Parathyroid adenoma (tissue), 2 donors: ENCODE measurements at regions not wholly inside any gene's neighbourhood (a gene's known extent, or its start where the extent isn't known, plus 50 kb on each side); places are given as distances from the start of the nearest gene placed in this dataset.

ENCODE experiments used
- H2AFZ ChIP-seq: fragments of 300-600 bp; sonication (generic); one replicate; pipeline ENCODE4 v1.7.0; 2017; ENCODE audit warnings: antibody characterized with exemption, mild to moderate bottlenecking
- H3K27ac ChIP-seq: fragments of 300-600 bp; sonication (generic); one replicate; pipeline ENCODE4 v1.7.0; 2017
- H3K27me3 ChIP-seq: fragments of 300-600 bp; sonication (generic); one replicate; pipeline ENCODE4 v1.7.0; 2017; ENCODE audit warnings: low read length; ENCODE audit not compliant: control insufficient read depth, insufficient read depth
- H3K36me3 ChIP-seq: fragments of 300-600 bp; sonication (generic); one replicate; pipeline ENCODE4 v1.7.0; 2017; ENCODE audit warnings: low read length; ENCODE audit not compliant: control insufficient read depth, insufficient read depth
- H3K4me1 ChIP-seq: fragments of 300-600 bp; sonication (generic); one replicate; pipeline ENCODE4 v1.7.0; 2017; ENCODE audit warnings: control low read depth
- H3K4me2 ChIP-seq: fragments of 300-600 bp; sonication (generic); one replicate; pipeline ENCODE4 v1.7.0; 2017; ENCODE audit warnings: low read length
- H3K4me3 ChIP-seq: fragments of 300-600 bp; sonication (generic); one replicate; pipeline ENCODE4 v1.7.0; 2017; ENCODE audit warnings: low read depth, low read length
- H3K79me2 ChIP-seq: fragments of 300-600 bp; sonication (generic); one replicate; pipeline ENCODE4 v1.7.0; 2017; ENCODE audit warnings: control low read depth
- H3K9ac ChIP-seq: fragments of 300-600 bp; sonication (generic); one replicate; pipeline ENCODE4 v1.7.0; 2017; ENCODE audit warnings: mild to moderate bottlenecking
- H3K9me3 ChIP-seq: fragments of 300-600 bp; sonication (generic); one replicate; pipeline ENCODE4 v1.7.0; 2017; ENCODE audit warnings: low read length; ENCODE audit not compliant: control insufficient read depth
- CTCF ChIP-seq: fragments of 300-600 bp; sonication (generic); IDR thresholded peaks from one replicate; pipeline ENCODE4 v1.7.0; 2017; ENCODE audit warnings: antibody characterized with exemption, mild to moderate bottlenecking
- donor health status: primary hyperparathyroidism.

- H3K36me3 ChIP-seq, result no peaks in the 10 kb centered on the region
- no peaks in the 10 kb centered on the region for H3K79me2 ChIP-seq
- no peaks in the 10 kb centered on the region for H3K4me1 ChIP-seq
- no peak overlapping the region for H3K4me3 ChIP-seq
- TF ChIP-seq CTCF, result no peak
- H3K9me3 ChIP-seq, result no peaks in the 10 kb centered on the region
- no peak overlapping the region for H2AFZ ChIP-seq
- no peaks in the 10 kb centered on the region for H3K27me3 ChIP-seq
- H3K4me2 ChIP-seq, result no peak overlapping the region
- H3K9ac ChIP-seq, result no peak overlapping the region
- no peak overlapping the region for H3K27ac ChIP-seq
These were observed 344.7 kb upstream of the NETO1 start for GRCh38 chr18:73212442-73212841.

GRCh38 chr18:73201940-73202339, 334.2 kb upstream of the NETO1 start:
- no peak overlapping the region for H3K9ac ChIP-seq
- no peak overlapping the region for H3K27ac ChIP-seq
- H3K4me2 ChIP-seq, result no peak overlapping the region
- H3K36me3 ChIP-seq, result no peaks in the 10 kb centered on the region
- TF ChIP-seq CTCF, result no peak
- H3K27me3 ChIP-seq, result no peaks in the 10 kb centered on the region
- H3K79me2 ChIP-seq, result no peaks in the 10 kb centered on the region
- no peaks in the 10 kb centered on the region for H3K4me1 ChIP-seq
- H3K9me3 ChIP-seq, result no peaks in the 10 kb centered on the region
- H2AFZ ChIP-seq, result no peak overlapping the region
- no peak overlapping the region for H3K4me3 ChIP-seq

GRCh38 chr18:73199151-73199550, 331.4 kb upstream of the NETO1 start:
- H3K9me3 ChIP-seq, result no peaks in the 10 kb centered on the region
- no peak overlapping the region for H3K27ac ChIP-seq
- no peaks in the 10 kb centered on the region for H3K79me2 ChIP-seq
- TF ChIP-seq CTCF, result no peak
- H3K36me3 ChIP-seq, result no peaks in the 10 kb centered on the region
- H3K4me2 ChIP-seq, result no peak overlapping the region
- H3K4me1 ChIP-seq, result no peaks in the 10 kb centered on the region
- no peaks in the 10 kb centered on the region for H3K27me3 ChIP-seq
- no peak overlapping the region for H3K4me3 ChIP-seq
- H3K9ac ChIP-seq, result no peak overlapping the region
- no peak overlapping the region for H2AFZ ChIP-seq

- H3K79me2 ChIP-seq, result no peaks in the 10 kb centered on the region
- H3K9ac ChIP-seq, result no peak overlapping the region
- no peaks in the 10 kb centered on the region for H3K9me3 ChIP-seq
- no peak for TF ChIP-seq CTCF
- no peak overlapping the region for H3K27ac ChIP-seq
- H3K4me1 ChIP-seq, result no peaks in the 10 kb centered on the region
- no peaks in the 10 kb centered on the region for H3K36me3 ChIP-seq
- no peak overlapping the region for H2AFZ ChIP-seq
- no peak overlapping the region for H3K4me3 ChIP-seq
- no peak overlapping the region for H3K4me2 ChIP-seq
- H3K27me3 ChIP-seq, result no peaks in the 10 kb centered on the region
These were observed 321.9 kb upstream of the NETO1 start for GRCh38 chr18:73189718-73190117.

- no peaks in the 10 kb centered on the region for H3K4me1 ChIP-seq
- H3K4me3 ChIP-seq, result no peak overlapping the region
- no peak overlapping the region for H2AFZ ChIP-seq
- H3K9me3 ChIP-seq, result no peaks in the 10 kb centered on the region
- H3K36me3 ChIP-seq, result no peaks in the 10 kb centered on the region
- no peak overlapping the region for H3K9ac ChIP-seq
- no peak overlapping the region for H3K4me2 ChIP-seq
- no peak overlapping the region for H3K27ac ChIP-seq
- no peaks in the 10 kb centered on the region for H3K79me2 ChIP-seq
- no peaks in the 10 kb centered on the region for H3K27me3 ChIP-seq
- TF ChIP-seq CTCF, result no peak
These were observed 300.4 kb upstream of the NETO1 start for GRCh38 chr18:73168236-73168635.
